ENCODE measurements at regions not wholly inside any gene's neighbourhood (a gene's known extent, or its start where the extent isn't known, plus 50 kb on each side); places are given as distances from the start of the nearest gene placed in this dataset.
"Not testable (repeated sequence)": the region's sequence is repeated elsewhere in the genome, so short reads cannot be mapped to it uniquely, and the experiment has no call there.

- TF ChIP-seq, protein P1, sequence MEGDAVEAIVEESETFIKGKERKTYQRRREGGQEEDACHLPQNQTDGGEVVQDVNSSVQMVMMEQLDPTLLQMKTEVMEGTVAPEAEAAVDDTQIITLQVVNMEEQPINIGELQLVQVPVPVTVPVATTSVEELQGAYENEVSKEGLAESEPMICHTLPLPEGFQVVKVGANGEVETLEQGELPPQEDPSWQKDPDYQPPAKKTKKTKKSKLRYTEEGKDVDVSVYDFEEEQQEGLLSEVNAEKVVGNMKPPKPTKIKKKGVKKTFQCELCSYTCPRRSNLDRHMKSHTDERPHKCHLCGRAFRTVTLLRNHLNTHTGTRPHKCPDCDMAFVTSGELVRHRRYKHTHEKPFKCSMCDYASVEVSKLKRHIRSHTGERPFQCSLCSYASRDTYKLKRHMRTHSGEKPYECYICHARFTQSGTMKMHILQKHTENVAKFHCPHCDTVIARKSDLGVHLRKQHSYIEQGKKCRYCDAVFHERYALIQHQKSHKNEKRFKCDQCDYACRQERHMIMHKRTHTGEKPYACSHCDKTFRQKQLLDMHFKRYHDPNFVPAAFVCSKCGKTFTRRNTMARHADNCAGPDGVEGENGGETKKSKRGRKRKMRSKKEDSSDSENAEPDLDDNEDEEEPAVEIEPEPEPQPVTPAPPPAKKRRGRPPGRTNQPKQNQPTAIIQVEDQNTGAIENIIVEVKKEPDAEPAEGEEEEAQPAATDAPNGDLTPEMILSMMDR (conservative IDR thresholded peaks at IDR 0.05), result no peak
- Mint-ChIP-seq H3K27me3 (ENCODE audit: insufficient read depth) (no peaks in the 10 kb centered on the region), H3K27ac (no peak overlapping the region), H3K4me3 (no peak overlapping the region), H3K9me3 (peaks cover 48% of the 10 kb centered on the region), H3K36me3 (ENCODE audit: low read depth) (no peaks in the 10 kb centered on the region), H3K4me1 (no peaks in the 10 kb centered on the region)
- Histone ChIP-seq H3K4me3 (ENCODE audit: low read length) (no peak overlapping the region), H3K36me3 (ENCODE audit: control insufficient read depth, insufficient read depth, low read length) (no peaks in the 10 kb centered on the region), H3K9me3 (ENCODE audit: control insufficient read depth, low read length) (no peaks in the 10 kb centered on the region), H3K27ac (ENCODE audit: low read depth, low read length) (no peak overlapping the region), H3K27me3 (ENCODE audit: control insufficient read depth, insufficient read depth, low read length, poor library complexity, severe bottlenecking) (no peaks in the 10 kb centered on the region), H3K9ac (ENCODE audit: extremely low read depth, low read length, poor library complexity, severe bottlenecking) (no peak overlapping the region), H3K4me1 (ENCODE audit: control insufficient read depth, insufficient read depth, low read length) (no peaks in the 10 kb centered on the region)
- 80 to 81% methylated on average over 3 to 14 of the region's 14 CpGs for WGBS, 2 experiments (ENCODE audit: insufficient coverage in 1 of 2, insufficient read length in 1 of 2)
- no peak for DNase-seq
These were observed 89.5 kb upstream of the ZNF519 start for GRCh38 chr18:14221689-14222088.

GRCh38 chr18:14215952-14216351 is 83.7 kb upstream of the ZNF519 start:
- not testable (repeated sequence) for H3K4me1 ChIP-seq (ENCODE audit: control insufficient read depth, insufficient read depth, low read length); H3K9me3 ChIP-seq (ENCODE audit: control insufficient read depth, low read length); H3K27ac ChIP-seq (ENCODE audit: low read depth, low read length); H3K36me3 Mint-ChIP-seq (ENCODE audit: low read depth); H3K27me3 Mint-ChIP-seq (ENCODE audit: insufficient read depth); H3K9ac ChIP-seq (ENCODE audit: extremely low read depth, low read length, poor library complexity, severe bottlenecking); H3K27me3 ChIP-seq (ENCODE audit: control insufficient read depth, insufficient read depth, low read length, poor library complexity, severe bottlenecking); H3K36me3 ChIP-seq (ENCODE audit: control insufficient read depth, insufficient read depth, low read length); DNase-seq; H3K4me3 ChIP-seq (ENCODE audit: low read length); H3K4me1 Mint-ChIP-seq; H3K4me3 Mint-ChIP-seq; H3K27ac Mint-ChIP-seq
- H3K9me3 Mint-ChIP-seq, result peaks cover 39% of the 10 kb centered on the region

- H3K4me3 Mint-ChIP-seq; H3K27me3 Mint-ChIP-seq (ENCODE audit: insufficient read depth); DNase-seq; H3K9ac ChIP-seq (ENCODE audit: extremely low read depth, low read length, poor library complexity, severe bottlenecking); H3K27ac Mint-ChIP-seq; H3K4me1 Mint-ChIP-seq; H3K4me1 ChIP-seq (ENCODE audit: control insufficient read depth, insufficient read depth, low read length); H3K36me3 ChIP-seq (ENCODE audit: control insufficient read depth, insufficient read depth, low read length); H3K27me3 ChIP-seq (ENCODE audit: control insufficient read depth, insufficient read depth, low read length, poor library complexity, severe bottlenecking); H3K27ac ChIP-seq (ENCODE audit: low read depth, low read length); H3K36me3 Mint-ChIP-seq (ENCODE audit: low read depth); H3K9me3 ChIP-seq (ENCODE audit: control insufficient read depth, low read length); H3K4me3 ChIP-seq (ENCODE audit: low read length): not testable (repeated sequence)
- H3K9me3 Mint-ChIP-seq, result peaks cover 64% of the 10 kb centered on the region
- 64% methylated on average over 2 of the region's 2 CpGs; no CpG with 5 or more reads in 1 of the 2 experiments for WGBS, 2 experiments (ENCODE audit: insufficient coverage in 1 of 2, insufficient read length in 1 of 2)
These were observed 71.2 kb upstream of the ZNF519 start for GRCh38 chr18:14203424-14203823.

DNA sequence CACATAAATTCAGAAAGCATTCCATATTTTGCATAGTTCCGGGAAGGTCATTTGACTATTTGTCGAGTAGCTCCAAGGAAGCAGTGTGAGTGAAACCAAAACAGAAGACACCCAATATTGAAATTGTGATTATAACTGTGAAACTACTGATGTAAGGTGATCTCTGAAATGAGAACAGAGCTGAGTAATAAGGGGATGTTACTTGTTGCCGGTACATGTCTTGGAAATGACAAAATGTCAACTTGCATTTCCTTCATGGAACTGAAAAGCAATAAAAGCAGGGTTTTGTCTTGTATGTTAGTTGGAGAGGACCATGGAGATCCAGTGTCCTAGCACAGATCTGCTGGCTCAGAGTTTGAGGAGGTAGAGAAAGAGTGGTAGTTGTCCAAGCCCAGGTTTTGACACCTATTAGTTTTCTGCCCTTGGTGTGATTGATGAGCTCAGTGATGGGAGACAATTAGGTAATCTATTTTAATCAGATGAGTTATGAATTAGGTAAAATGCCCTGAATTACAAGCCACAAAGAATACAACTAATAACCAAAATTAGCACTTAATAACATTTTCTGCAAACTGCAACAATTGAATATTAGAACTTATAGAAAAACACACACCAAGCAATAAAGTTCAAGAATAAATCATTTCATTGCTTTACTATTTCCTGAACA is 58.7 kb upstream of the ZNF519 start:
- peaks cover 59% of the 10 kb centered on the region for H3K9me3 Mint-ChIP-seq
- not testable (repeated sequence) for DNase-seq; H3K36me3 ChIP-seq (ENCODE audit: control insufficient read depth, insufficient read depth, low read length); H3K4me1 Mint-ChIP-seq; H3K9me3 ChIP-seq (ENCODE audit: control insufficient read depth, low read length); H3K27me3 Mint-ChIP-seq (ENCODE audit: insufficient read depth); H3K27ac Mint-ChIP-seq; H3K4me3 Mint-ChIP-seq; H3K27ac ChIP-seq (ENCODE audit: low read depth, low read length); H3K36me3 Mint-ChIP-seq (ENCODE audit: low read depth); H3K27me3 ChIP-seq (ENCODE audit: control insufficient read depth, insufficient read depth, low read length, poor library complexity, severe bottlenecking); H3K4me3 ChIP-seq (ENCODE audit: low read length); H3K9ac ChIP-seq (ENCODE audit: extremely low read depth, low read length, poor library complexity, severe bottlenecking); H3K4me1 ChIP-seq (ENCODE audit: control insufficient read depth, insufficient read depth, low read length)
- WGBS, 2 experiments (ENCODE audit: insufficient coverage in 1 of 2, insufficient read length in 1 of 2), result 92 to 100% methylated on average over 1 to 3 of the region's 3 CpGs
